ENCODE measurements at regions not wholly inside any gene's neighbourhood (a gene's known extent, or its start where the extent isn't known, plus 50 kb on each side); places are given as distances from the start of the nearest gene placed in this dataset.

GRCh38 chr5:98993512-98993911 is 64.7 kb upstream of the CHD1 start:
- no peak for TF ChIP-seq CTCF (conservative IDR thresholded peaks at IDR 0.05 in 1 of 2, IDR thresholded peaks at IDR 0.05 in 1 of 2; ENCODE audit: extremely low read depth in 1 of 2, insufficient read depth in 1 of 2, low read depth in 1 of 2, low read length in 2 of 2)
- no peak for TF ChIP-seq EZH2 (IDR thresholded peaks at IDR 0.05; ENCODE audit: borderline replicate concordance, low read length)

All from mammary epithelial cell (primary cell).